Neural cell (in vitro differentiated cells): ENCODE measurements at regions not wholly inside any gene's neighbourhood (a gene's known extent, or its start where the extent isn't known, plus 50 kb on each side); places are given as distances from the start of the nearest gene placed in this dataset.

ENCODE experiments used
- CTCF ChIP-seq: fragments of 450-650 bp; IDR thresholded peaks from 2 replicates; pipeline ENCODE4 v1.5.1; 2014; ENCODE audit warnings: antibody characterized with exemption, mild to moderate bottlenecking, moderate library complexity; ENCODE audit not compliant: poor library complexity, severe bottlenecking
- EP300 ChIP-seq: fragments of 450-650 bp; conservative IDR thresholded peaks from 2 replicates; pipeline ENCODE4 v1.6.1; 2014; ENCODE audit warnings: antibody characterized with exemption, mild to moderate bottlenecking, moderate library complexity; ENCODE audit not compliant: poor library complexity, severe bottlenecking
- EZH2 ChIP-seq: fragments of 200-600, 300-800 bp; shearing (Covaris generic), sonication (generic); IDR thresholded peaks from 2 replicates; pipeline ENCODE4 v1.6.1; 2014; ENCODE audit warnings: antibody characterized with exemption, low read length, borderline replicate concordance, mild to moderate bottlenecking; ENCODE audit not compliant: insufficient read depth, poor library complexity, severe bottlenecking
- MXI1 ChIP-seq: fragments of 450-650 bp; conservative IDR thresholded peaks from 2 replicates; pipeline ENCODE4 v1.6.1; 2014; ENCODE audit warnings: antibody characterized with exemption, mild to moderate bottlenecking; ENCODE audit not compliant: poor library complexity, severe bottlenecking
- POLR2AphosphoS5 ChIP-seq: IDR thresholded peaks from 2 replicates; pipeline ENCODE4 v1.6.1; 2012
- RAD21 ChIP-seq: fragments of 450-650 bp; conservative IDR thresholded peaks from 2 replicates; pipeline ENCODE4 v1.6.1; 2014; ENCODE audit warnings: antibody characterized with exemption, mild to moderate bottlenecking, moderate library complexity
- REST ChIP-seq: IDR thresholded peaks from 2 replicates; pipeline ENCODE4 v1.6.1; 2012; ENCODE audit warnings: borderline replicate concordance
- SMC3 ChIP-seq: fragments of 450-650 bp; conservative IDR thresholded peaks from 2 replicates; pipeline ENCODE4 v1.6.1; 2014; ENCODE audit warnings: antibody characterized with exemption, mild to moderate bottlenecking, moderate library complexity; ENCODE audit not compliant: poor library complexity
- TAF1 ChIP-seq: IDR thresholded peaks from 2 replicates; pipeline ENCODE4 v1.6.1; 2012; ENCODE audit warnings: low read depth

- no peak for TF ChIP-seq EZH2
- no peak for TF ChIP-seq CTCF
- TF ChIP-seq EP300, result no peak
- no peak for TF ChIP-seq RAD21
- no peak for TF ChIP-seq POLR2AphosphoS5
- TF ChIP-seq MXI1, result no peak
- TF ChIP-seq SMC3, result no peak
- no peak for TF ChIP-seq REST
- no peak for TF ChIP-seq TAF1
These were observed 494.1 kb downstream of the CENPC start for GRCh38 chr4:67051000-67051789.
